Ovary (tissue), 3 donors: ENCODE measurements at regions not wholly inside any gene's neighbourhood (a gene's known extent, or its start where the extent isn't known, plus 50 kb on each side); places are given as distances from the start of the nearest gene placed in this dataset.

Experiments
- CTCF ChIP-seq, 3 donors: fragments of 450-650 bp in 2 of 3; fragments of 200-600 bp in 1 of 3; IDR thresholded peaks; one replicate each; pipeline versions ENCODE4 v1.5.1 to v1.8.0; 2016 to 2022; ENCODE audit warnings: antibody characterized with exemption in 3 of 3, mild to moderate bottlenecking in 1 of 3
- POLR2A ChIP-seq: fragments of 450-650 bp; IDR thresholded peaks from one replicate; pipeline ENCODE4 v1.6.1; 2017; ENCODE audit warnings: antibody characterized with exemption, mild to moderate bottlenecking, moderate library complexity
- donor health status: DM: no; HTN: no; CAD: no.

DNA sequence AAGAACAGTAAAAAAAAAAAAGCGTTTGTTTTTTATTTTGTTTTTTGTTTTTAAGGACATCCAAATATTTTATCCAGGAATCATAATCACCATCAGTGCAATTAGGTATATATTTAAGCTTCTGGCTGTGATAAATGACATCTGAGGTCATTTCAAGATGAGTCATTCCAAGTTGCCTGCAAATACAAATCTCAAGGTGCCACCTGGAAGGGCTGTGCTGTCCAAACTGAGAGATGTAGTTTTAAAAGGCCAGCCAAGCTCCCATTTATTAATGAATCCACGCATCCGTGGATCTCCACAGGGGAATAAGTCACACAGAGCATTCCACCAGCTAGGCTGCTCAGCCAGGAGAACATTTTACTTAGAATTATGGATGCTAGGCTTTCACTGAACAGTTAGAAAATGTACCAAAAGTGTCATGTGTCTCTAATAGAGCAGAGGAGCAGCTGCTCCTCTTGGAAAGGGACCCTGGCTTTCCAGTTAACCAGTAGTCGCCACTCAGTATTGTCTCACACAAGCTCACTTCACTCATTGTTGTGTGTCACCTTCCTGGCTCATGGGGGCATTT is 1151.4 kb upstream of the TMEM132C start:
- TF ChIP-seq CTCF (IDR thresholded peaks at IDR 0.05) (no peak), POLR2A (no peak)
